Calu3 (cell line): ENCODE measurements at regions not wholly inside any gene's neighbourhood (a gene's known extent, or its start where the extent isn't known, plus 50 kb on each side); places are given as distances from the start of the nearest gene placed in this dataset.
"Not testable (repeated sequence)": the region's sequence is repeated elsewhere in the genome, so short reads cannot be mapped to it uniquely, and the experiment has no call there.

ENCODE experiments used
- BruUV-seq: library from RNA; stranded (reverse); fragments of 400-500 nt; replicated peaks from 2 replicates; lab custom pipeline; 2021; lab: Mats Ljungman, UMichigan
- CTCF ChIA-PET: fragments of 300-600 bp; sonication (Branson Sonifier 250); formaldehyde crosslinking; loops from one replicate; lab custom pipeline; 2022; ENCODE audit warnings: antibody characterized with exemption; lab: Charles Lee
- DNase-seq: peaks from one replicate; pipeline ENCODE4 v3.0.0; 2022
- H3K27ac Mint-ChIP-seq: one replicate; pipeline ENCODE4 v1.8.0; 2022; ENCODE audit warnings: mixed read lengths; ENCODE audit not compliant: unreplicated experiment
- H3K27me3 Mint-ChIP-seq: one replicate; pipeline ENCODE4 v1.8.0; 2022; ENCODE audit warnings: mixed read lengths; ENCODE audit not compliant: unreplicated experiment
- H3K36me3 Mint-ChIP-seq: one replicate; pipeline ENCODE4 v1.8.0; 2022; ENCODE audit warnings: mild to moderate bottlenecking, moderate library complexity, mixed read lengths; ENCODE audit not compliant: insufficient read depth, unreplicated experiment
- H3K4me1 Mint-ChIP-seq: one replicate; pipeline ENCODE4 v1.8.0; 2022; ENCODE audit warnings: mild to moderate bottlenecking, low read depth, mixed read lengths; ENCODE audit not compliant: unreplicated experiment
- H3K4me3 Mint-ChIP-seq: one replicate; pipeline ENCODE4 v1.8.0; 2022; ENCODE audit warnings: mild to moderate bottlenecking, low read depth, moderate library complexity, mixed read lengths; ENCODE audit not compliant: unreplicated experiment
- H3K9me3 Mint-ChIP-seq: one replicate; pipeline ENCODE4 v1.8.0; 2022; ENCODE audit warnings: low read depth, mixed read lengths; ENCODE audit not compliant: unreplicated experiment
- intact Hi-C: fragments of 100-400 bp; cut with micrococcal nuclease; formaldehyde crosslinking; loops from one replicate; pipeline ENCODE4 v1.10.0; 2022; ENCODE audit not compliant: unreplicated experiment
- TF ChIP-seq, protein P1 (sequence below): fragments of 200-600 bp; IDR thresholded peaks from one replicate; pipeline ENCODE4 v1.8.0; 2022; ENCODE audit warnings: antibody characterized with exemption; ENCODE audit not compliant: unreplicated experiment

DNA sequence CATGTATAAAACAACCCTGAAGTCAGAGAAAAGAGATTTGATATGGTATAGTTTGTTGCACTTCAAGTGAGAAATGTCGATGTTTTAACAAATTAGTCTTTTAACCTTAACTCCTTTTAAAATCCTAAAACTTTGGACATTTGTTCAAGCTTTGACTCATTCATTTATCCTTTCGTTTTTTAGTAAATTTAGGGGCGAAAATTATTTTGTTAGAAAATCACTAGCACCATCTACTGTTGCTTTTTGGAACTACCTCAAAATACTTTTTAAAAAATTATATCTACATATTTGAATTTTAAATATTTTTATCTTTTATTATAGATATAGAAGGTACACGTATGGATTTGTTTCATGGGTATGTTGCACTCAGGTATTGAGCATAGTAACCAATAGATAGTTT is 165.1 kb upstream of the POF1B start:
- Mint-ChIP-seq H3K27me3 (no peaks in the 10 kb centered on the region), H3K27ac (no peak overlapping the region), H3K4me3 (no peak overlapping the region), H3K9me3 (no peaks in the 10 kb centered on the region), H3K4me1 (no peaks in the 10 kb centered on the region), H3K36me3 (no peaks in the 10 kb centered on the region)
- intact Hi-C loops, result loop anchor here (1.0 kb wide), 1 partner anchor 433 kb away; no protein-coding TSS in a partner anchor
- CTCF ChIA-PET, result interaction anchor here (1.2 kb wide), 1 partner anchor 433 kb away, joined by 4 read pairs; no protein-coding TSS in a partner anchor
- DNase-seq, result no peak
- BruUV-seq, result no TSS peak
- TF ChIP-seq, protein P1, sequence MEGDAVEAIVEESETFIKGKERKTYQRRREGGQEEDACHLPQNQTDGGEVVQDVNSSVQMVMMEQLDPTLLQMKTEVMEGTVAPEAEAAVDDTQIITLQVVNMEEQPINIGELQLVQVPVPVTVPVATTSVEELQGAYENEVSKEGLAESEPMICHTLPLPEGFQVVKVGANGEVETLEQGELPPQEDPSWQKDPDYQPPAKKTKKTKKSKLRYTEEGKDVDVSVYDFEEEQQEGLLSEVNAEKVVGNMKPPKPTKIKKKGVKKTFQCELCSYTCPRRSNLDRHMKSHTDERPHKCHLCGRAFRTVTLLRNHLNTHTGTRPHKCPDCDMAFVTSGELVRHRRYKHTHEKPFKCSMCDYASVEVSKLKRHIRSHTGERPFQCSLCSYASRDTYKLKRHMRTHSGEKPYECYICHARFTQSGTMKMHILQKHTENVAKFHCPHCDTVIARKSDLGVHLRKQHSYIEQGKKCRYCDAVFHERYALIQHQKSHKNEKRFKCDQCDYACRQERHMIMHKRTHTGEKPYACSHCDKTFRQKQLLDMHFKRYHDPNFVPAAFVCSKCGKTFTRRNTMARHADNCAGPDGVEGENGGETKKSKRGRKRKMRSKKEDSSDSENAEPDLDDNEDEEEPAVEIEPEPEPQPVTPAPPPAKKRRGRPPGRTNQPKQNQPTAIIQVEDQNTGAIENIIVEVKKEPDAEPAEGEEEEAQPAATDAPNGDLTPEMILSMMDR, result no peak

- H3K36me3 Mint-ChIP-seq, result no peaks in the 10 kb centered on the region
- TF ChIP-seq, protein P1, result no peak
- DNase-seq, result no peak
- no peak overlapping the region for H3K4me3 Mint-ChIP-seq
- H3K27me3 Mint-ChIP-seq, result no peaks in the 10 kb centered on the region
- no peaks in the 10 kb centered on the region for H3K4me1 Mint-ChIP-seq
- CTCF ChIA-PET, result interaction anchor here (0.6 kb wide), 1 partner anchor 14 kb away, joined by 4 read pairs; no protein-coding TSS in a partner anchor
- H3K27ac Mint-ChIP-seq, result no peak overlapping the region
- intact Hi-C loops, result loop anchor here (1.0 kb wide), 1 partner anchor 433 kb away; no protein-coding TSS in a partner anchor
- BruUV-seq, result no TSS peak
- no peaks in the 10 kb centered on the region for H3K9me3 Mint-ChIP-seq
Observed at GRCh38 chrX:85543866-85544265, 164.4 kb upstream of the POF1B start.

DNA sequence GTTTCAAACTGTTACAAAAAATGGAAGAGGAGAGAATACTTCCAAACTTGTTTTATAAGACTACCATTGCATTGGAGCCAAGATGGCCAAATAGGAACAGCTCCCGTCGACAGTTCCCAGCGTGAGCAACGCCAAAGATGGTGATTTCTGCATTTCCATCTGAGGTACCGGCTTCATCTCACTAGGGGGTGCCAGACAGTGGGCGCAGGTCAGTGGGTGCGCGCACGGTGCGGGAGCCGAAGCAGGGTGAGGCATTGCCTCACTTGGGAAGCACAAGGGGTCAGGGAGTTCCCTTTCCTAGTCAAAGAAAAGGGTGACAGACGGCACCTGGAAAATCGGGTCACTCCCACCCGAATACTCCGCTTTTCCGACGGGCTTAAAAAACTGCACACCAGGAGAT is 149.7 kb upstream of the POF1B start:
- H3K27ac Mint-ChIP-seq, H3K9me3 Mint-ChIP-seq, intact Hi-C loops, H3K4me1 Mint-ChIP-seq, DNase-seq, H3K27me3 Mint-ChIP-seq, H3K36me3 Mint-ChIP-seq, CTCF ChIA-PET, BruUV-seq, H3K4me3 Mint-ChIP-seq: not testable (repeated sequence)

DNA sequence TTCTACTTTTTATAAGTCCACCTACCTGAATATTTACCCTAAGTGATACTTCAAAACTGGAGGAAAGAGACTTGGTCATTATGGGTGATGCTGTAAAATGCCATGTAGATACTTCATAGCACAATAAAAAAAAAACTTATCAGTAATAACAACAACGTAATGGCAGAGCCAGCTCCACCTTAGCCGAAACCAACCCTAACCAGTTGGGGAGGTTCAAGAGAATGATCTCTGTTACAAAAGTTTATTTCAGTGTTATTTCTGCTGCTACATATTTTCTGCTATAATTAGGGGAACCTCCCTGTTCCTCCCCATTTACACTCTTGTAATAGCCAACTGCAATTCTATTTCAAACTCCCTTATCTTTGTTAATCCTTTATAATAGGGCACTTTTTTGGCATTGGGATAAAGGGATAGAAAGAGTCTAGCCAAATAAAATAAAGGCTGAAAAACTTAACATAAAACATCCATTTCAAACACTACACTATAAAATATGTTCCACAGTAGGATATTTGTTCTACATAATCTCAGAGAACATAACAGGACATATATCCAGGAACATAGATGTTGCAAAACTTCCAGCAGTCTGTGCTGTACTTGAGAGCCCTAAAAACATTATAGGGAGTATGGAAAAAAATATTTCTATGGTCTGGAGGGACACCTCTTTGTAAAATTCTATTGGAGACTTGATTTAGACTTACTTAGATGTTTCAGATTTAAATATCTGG is 138.7 kb upstream of the POF1B start:
- TF ChIP-seq, protein P1, result no peak
- DNase-seq, result no peak
- Mint-ChIP-seq H3K27me3 (no peaks in the 10 kb centered on the region), H3K36me3 (no peaks in the 10 kb centered on the region), H3K4me1 (no peaks in the 10 kb centered on the region), H3K27ac (no peak overlapping the region), H3K9me3 (peaks cover 2% of the 10 kb centered on the region), H3K4me3 (no peak overlapping the region)
- intact Hi-C loops, result no loop called here
- CTCF ChIA-PET, result no interaction called here
- no TSS peak for BruUV-seq

- Mint-ChIP-seq H3K27ac (no peak overlapping the region), H3K9me3 (no peaks in the 10 kb centered on the region), H3K4me1 (no peaks in the 10 kb centered on the region), H3K4me3 (no peak overlapping the region), H3K36me3 (no peaks in the 10 kb centered on the region), H3K27me3 (no peaks in the 10 kb centered on the region)
- intact Hi-C loops, result no loop called here
- DNase-seq, result no peak
- TF ChIP-seq, protein P1, result no peak
- no TSS peak for BruUV-seq
- CTCF ChIA-PET, result no interaction called here
Observed at GRCh38 chrX:85516131-85516530, 136.7 kb upstream of the POF1B start.
